ENCODE measurements at regions not wholly inside any gene's neighbourhood (a gene's known extent, or its start where the extent isn't known, plus 50 kb on each side); places are given as distances from the start of the nearest gene placed in this dataset.

DNA sequence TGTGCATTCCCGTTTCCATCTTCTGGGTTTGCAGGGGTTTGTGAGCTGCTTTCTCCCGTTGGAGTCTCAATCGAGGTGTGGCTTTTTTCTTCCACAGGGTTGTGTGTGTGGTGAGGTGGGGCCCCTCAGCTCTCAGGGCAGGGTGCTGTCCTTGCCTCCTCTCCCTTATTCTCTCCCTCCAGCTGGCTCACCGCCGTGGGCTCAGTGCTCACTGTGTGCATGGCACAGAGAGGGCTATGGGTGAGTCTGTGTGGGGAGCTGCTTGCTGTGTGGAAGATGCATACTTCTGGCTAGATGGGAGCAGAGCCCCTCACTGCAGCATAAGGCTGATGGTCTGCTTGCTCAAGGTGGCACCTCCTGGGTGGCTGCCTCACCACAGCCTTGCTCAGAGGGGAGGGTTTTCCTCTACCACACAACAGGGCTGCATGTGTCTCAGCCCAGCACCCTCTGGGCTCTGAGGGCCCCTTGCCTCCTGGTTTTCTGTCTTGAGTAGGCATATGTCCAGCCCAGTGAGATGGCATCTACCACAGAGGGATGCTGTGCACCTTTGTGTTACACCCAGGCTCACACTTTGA is 203.1 kb upstream of the B3GAT1 start:
- ATAC-seq = peak in 1 of 2 donors; percentile 8
- no peak overlapping the region for H3K4me3 Mint-ChIP-seq
- H3K27ac Mint-ChIP-seq = no peak overlapping the region
- H3K36me3 Mint-ChIP-seq = no peaks in the 10 kb centered on the region
- H3K9me3 Mint-ChIP-seq = no peaks in the 10 kb centered on the region
- H3K4me1 Mint-ChIP-seq = no peaks in the 10 kb centered on the region
- peaks cover 0 to 24% (median 9%) of the 10 kb centered on the region in 5 donors for H3K27me3 Mint-ChIP-seq
- no peak for DNase-seq
- POLR2A ChIA-PET = no interaction called here

DNA sequence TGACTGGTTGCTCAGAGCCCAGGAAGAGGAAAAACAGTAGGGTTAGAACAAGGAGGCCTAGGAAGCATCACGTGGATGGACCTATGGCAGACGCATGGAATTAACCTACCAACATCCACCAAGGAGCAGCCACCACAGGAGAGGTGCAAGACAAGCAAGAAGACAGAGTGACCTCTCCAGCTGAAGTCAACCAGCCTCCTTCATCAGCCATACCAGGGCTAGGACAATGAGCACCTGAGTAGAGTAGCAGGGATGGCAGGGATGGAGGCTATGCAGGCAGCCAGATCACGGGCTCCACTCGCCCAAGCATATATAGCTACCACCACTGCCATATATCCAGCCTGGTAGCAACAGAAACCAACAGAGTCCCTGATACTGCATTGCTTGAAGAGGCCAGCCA is 202.1 kb upstream of the B3GAT1 start:
- POLR2A ChIA-PET = no interaction called here
- Mint-ChIP-seq H3K9me3 (no peaks in the 10 kb centered on the region), H3K4me1 (peaks cover 0 to 2% (median 0%) of the 10 kb centered on the region in 4 donors), H3K4me3 (no peak overlapping the region), H3K27me3 (peaks cover 2 to 32% (median 13%) of the 10 kb centered on the region in 5 donors), H3K36me3 (no peaks in the 10 kb centered on the region), H3K27ac (no peak overlapping the region)
- DNase-seq (no peak), ATAC-seq (no peak)

DNA sequence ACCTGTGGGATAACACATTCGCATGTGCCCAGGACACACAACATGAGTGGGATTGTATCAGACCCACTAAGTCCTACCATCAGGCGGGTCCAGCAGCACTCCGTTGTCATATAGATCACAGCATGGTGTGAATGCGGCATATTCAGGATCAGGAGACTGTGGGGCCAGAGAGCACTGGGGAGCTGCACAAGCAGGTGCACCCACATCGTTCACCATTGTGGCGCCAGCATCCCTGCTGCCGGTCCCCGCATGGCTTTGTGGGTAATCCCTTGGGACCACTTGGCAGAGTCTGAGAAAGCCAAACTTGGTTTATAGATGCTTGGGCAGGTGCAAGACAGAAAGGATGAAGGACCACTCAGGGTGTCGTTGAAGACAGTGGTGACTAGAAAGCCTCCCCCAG is 201.6 kb upstream of the B3GAT1 start:
- H3K4me1 Mint-ChIP-seq = peaks cover 0 to 3% (median 0%) of the 10 kb centered on the region in 4 donors
- POLR2A ChIA-PET = no interaction called here
- H3K36me3 Mint-ChIP-seq = no peaks in the 10 kb centered on the region
- H3K4me3 Mint-ChIP-seq = no peak overlapping the region
- ATAC-seq (no peak), DNase-seq (no peak)
- peaks cover 2 to 36% (median 15%) of the 10 kb centered on the region in 5 donors for H3K27me3 Mint-ChIP-seq
- H3K27ac Mint-ChIP-seq = no peak overlapping the region
- H3K9me3 Mint-ChIP-seq = no peaks in the 10 kb centered on the region

DNA sequence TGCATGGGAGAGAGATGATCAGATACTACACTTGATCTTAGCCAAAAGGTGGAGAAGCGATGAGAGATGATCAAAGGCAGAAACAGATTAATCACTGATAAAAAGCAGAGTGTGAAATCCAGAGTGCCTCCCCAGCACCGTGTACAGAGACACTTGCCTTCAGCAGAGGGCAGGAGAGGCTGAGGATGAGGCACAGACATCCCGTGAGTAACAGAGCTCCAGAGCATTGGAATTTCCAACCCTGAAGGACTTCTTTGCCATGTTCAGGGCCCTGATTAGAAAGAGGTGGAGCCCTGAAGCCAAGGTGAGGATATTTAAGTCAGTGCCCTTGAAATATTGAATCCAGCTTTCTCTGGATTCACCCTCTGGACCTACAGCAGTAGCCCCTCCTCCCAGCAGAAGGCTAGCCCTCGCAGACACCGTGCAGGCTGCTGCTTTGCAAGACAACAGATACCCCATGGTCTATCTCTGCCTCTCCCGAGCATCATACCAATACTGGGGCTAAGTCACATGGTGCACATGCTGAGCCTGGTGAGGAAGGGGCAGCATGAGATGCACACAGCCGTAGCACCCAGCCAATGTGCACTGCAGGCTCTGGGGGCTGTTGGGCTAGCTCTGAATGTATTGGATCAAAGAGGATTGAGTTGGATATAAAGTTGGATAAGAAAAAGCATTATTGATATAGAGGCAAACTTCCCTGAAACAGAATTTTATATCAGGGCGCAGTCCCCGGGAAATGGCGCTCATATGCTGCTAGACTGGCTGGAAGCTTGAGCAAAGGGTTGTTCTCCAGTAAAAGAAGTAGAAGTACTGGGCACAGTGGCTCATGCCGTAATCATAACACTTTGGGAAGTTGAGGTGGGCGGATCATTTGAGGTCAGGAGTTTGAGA is 200.3 kb upstream of the B3GAT1 start:
- Mint-ChIP-seq H3K27me3 (peaks cover 6 to 48% (median 24%) of the 10 kb centered on the region in 5 donors), H3K4me3 (no peak overlapping the region), H3K9me3 (no peaks in the 10 kb centered on the region), H3K4me1 (peaks cover 0 to 3% (median 0%) of the 10 kb centered on the region in 4 donors), H3K36me3 (no peaks in the 10 kb centered on the region), H3K27ac (no peak overlapping the region)
- POLR2A ChIA-PET = no interaction called here
- DNase-seq (no peak), ATAC-seq (no peak)

DNA sequence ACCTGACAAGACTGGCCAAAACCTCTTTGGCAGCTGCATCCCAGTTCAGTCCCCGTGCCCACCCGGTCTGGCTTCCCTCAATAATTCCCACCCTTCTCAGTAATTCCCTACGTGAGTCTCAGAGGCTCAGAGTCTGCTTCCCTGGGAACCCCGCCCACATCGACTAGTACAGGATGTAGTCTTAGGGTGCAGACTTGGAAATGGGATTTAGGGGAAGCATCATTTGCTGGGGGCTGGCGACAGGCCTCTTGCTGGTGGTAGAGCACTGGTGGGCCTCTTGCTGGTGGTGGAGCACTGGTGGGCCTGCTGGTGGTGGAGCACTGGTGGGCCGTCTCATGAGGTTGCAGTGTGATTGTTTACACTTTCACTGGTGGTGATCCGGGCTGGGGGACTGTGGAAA is 199.5 kb upstream of the B3GAT1 start:
- DNase-seq (no peak), ATAC-seq (no peak)
- POLR2A ChIA-PET = no interaction called here
- no peak overlapping the region for H3K27ac Mint-ChIP-seq
- H3K9me3 Mint-ChIP-seq = no peaks in the 10 kb centered on the region
- H3K36me3 Mint-ChIP-seq = no peaks in the 10 kb centered on the region
- peaks cover 0 to 3% (median 0%) of the 10 kb centered on the region in 4 donors for H3K4me1 Mint-ChIP-seq
- H3K27me3 Mint-ChIP-seq = peaks cover 6 to 55% (median 24%) of the 10 kb centered on the region in 5 donors
- no peak overlapping the region for H3K4me3 Mint-ChIP-seq

DNA sequence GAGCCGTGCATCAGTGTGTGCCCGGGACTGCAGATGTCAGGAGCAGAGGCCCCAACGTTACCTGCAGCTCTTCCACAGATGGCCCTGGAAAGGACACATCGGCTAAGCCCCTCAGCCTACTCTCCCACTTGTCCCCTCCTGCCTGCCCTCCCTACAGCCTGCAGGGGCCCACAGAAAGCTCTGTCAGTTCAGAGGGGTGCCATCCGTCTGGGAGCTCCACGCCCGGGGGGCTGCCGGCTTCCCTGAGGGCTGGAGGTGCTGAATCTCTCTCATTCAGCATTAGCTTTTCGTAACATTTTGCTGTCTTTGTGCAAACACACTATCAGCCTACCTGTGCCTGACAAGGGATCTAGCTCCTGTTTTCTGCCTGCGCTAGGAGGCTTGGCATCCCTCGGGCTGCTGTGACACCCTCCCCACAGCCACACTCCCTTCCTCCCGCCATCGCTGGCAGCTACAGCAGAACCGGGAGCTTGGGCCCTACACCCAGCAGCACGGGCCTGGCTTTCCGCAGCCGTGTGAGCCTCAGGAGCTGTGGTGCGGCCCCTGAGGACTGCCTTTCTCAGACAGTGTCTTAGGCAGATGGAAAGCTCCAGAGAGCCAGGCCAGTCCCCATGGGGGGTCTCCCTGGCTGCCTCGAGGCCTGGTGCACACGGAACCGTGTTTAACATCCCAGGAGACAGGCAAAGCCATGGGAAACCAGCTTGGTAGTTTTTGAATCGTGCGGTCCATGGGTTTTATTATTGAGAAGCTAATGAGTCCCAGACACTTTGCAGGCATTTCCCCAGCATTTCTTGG is 198.3 kb upstream of the B3GAT1 start:
- no peaks in the 10 kb centered on the region for H3K36me3 Mint-ChIP-seq
- H3K9me3 Mint-ChIP-seq = peaks cover 0 to 5% (median 0%) of the 10 kb centered on the region in 9 donors
- H3K4me3 Mint-ChIP-seq = no peak overlapping the region
- ATAC-seq (no peak), DNase-seq (no peak)
- H3K27ac Mint-ChIP-seq = no peak overlapping the region
- peaks cover 0 to 3% (median 0%) of the 10 kb centered on the region in 4 donors for H3K4me1 Mint-ChIP-seq
- POLR2A ChIA-PET = no interaction called here
- H3K27me3 Mint-ChIP-seq = peaks cover 11 to 64% (median 22%) of the 10 kb centered on the region in 5 donors

DNA sequence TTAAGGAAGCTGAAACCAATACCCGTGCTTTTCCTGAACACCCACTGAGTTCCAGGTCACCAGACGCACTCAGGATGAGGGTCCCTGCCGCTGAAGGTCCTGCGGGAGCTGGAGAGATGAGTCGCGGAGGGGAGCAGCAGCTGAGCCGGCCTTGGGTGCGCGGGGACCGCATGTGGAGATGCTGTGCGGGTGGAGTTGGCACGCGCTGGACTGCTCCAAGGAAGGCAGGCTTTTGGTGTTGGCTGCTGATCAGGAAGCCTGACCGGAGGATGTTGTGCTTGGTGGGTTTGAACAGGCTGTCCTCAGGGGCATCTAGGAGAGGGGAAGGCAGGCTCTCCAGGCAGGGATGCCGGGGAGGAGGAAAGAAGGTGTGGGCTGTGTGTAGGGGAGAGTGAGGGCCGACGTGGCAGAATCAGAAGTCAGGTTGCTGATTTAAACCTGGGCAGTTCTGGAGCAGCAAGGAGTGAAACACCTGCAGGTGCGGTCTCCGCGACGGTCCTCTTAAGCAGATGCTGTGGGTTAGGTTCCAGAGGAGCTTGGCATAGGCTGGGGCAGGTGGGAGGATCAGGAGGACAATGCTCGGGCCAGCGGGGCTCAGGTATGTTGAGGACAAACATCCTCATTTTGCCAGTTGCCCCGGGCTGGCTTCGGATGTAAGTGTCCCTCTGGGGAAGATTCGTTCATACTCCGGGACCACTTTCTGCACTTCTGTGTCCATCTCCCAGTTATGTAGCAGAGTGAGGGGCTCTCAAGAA is 197.5 kb upstream of the B3GAT1 start:
- H3K4me3 Mint-ChIP-seq = no peak overlapping the region
- no peak for DNase-seq
- POLR2A ChIA-PET = no interaction called here
- H3K27ac Mint-ChIP-seq = peak overlapping the region in 1 of 10 donors; percentile 31
- H3K27me3 Mint-ChIP-seq = peaks cover 11 to 64% (median 26%) of the 10 kb centered on the region in 5 donors
- peaks cover 0 to 5% (median 0%) of the 10 kb centered on the region in 9 donors for H3K9me3 Mint-ChIP-seq
- no peaks in the 10 kb centered on the region for H3K36me3 Mint-ChIP-seq
- H3K4me1 Mint-ChIP-seq = peaks cover 0 to 3% (median 0%) of the 10 kb centered on the region in 4 donors
- no peak for ATAC-seq

DNA sequence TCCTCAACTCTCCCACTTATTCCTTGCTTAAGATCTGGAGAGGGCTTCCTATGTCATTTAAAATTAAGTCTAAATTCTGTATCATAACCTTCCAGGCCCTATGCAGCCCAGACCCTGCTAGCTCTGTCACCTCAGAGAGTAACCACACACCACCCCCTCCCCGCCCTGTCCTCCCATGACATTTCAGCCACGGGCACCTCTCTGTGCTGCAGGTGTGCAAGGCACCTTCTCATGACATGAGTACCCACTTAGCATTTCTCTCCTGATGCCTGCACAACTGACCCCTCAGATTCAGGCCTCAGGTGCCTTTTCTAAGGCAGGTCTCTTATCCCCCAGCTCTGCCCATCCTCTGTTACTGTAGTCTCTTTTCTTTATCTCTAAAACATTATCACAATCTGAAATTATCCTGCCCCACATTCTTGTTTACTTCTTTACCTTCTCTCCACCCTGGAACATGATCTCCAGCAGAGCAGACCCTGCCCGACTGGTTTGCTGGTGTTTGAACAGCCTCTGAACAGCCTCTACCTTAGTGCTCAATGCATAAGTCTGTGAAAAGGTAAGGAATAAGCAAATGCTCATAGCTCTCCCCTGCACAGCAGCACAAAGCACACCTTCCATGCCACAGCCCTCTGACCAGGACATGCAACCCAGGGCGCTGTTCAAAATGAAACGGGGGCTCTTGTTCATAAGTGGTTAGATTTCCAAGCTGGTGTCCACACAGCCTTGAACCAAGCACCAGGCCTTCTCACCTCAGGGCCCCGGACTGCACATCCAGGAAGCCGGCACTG is 196.1 kb upstream of the B3GAT1 start:
- Mint-ChIP-seq H3K27ac (no peak overlapping the region), H3K4me3 (no peak overlapping the region), H3K36me3 (no peaks in the 10 kb centered on the region), H3K4me1 (peaks cover 0 to 3% (median 0%) of the 10 kb centered on the region in 4 donors), H3K27me3 (peaks cover 11 to 54% (median 26%) of the 10 kb centered on the region in 5 donors), H3K9me3 (peaks cover 0 to 5% (median 0%) of the 10 kb centered on the region in 9 donors)
- POLR2A ChIA-PET = no interaction called here
- DNase-seq (no peak), ATAC-seq (no peak)

DNA sequence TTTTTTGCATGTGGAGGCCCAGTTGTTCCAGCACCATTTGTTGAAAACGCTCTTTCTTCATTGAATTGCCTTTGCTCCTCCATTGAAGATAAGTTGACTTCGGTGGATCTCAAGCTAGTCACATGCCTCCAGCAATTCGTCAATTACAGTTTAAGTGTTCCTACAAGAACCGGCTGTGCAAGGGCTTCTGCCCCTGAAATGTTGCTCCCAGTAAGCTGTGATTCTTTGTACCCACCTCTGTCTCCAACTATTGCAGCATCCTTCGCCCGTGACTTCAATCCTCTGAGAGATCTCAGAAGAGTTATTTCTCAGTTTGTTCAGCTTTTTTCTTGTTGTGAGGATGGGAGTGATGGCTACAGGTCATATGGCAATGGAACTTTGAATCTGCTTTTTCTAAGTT is 194.2 kb upstream of the B3GAT1 start:
- peaks cover 0 to 5% (median 0%) of the 10 kb centered on the region in 9 donors for H3K9me3 Mint-ChIP-seq
- peaks cover 0 to 3% (median 0%) of the 10 kb centered on the region in 4 donors for H3K4me1 Mint-ChIP-seq
- H3K27ac Mint-ChIP-seq = no peak overlapping the region
- peaks cover 12 to 52% (median 23%) of the 10 kb centered on the region in 5 donors for H3K27me3 Mint-ChIP-seq
- no peak overlapping the region for H3K4me3 Mint-ChIP-seq
- ATAC-seq (no peak), DNase-seq (no peak)
- POLR2A ChIA-PET = no interaction called here
- H3K36me3 Mint-ChIP-seq = no peaks in the 10 kb centered on the region

DNA sequence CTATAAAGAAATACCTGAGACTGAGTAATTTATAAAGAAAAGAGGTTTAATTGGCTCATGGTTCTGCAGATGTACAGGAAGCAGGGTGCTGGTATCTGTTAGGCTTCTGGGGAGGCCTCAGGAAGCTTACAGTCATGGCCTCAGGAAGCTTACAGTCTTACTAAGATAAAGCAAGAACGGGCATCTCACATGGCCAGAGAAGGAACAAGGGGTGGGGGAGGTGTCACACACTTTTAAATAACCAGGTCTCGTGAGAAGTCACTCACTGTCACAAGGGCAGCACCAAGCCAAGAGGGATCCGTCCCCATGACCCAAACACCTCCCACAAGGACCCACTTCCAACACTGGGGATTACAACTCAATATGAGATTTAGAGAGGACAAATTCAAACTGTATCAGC is 192.8 kb upstream of the B3GAT1 start:
- DNase-seq = no peak
- POLR2A ChIA-PET = no interaction called here
- Mint-ChIP-seq H3K27ac (no peak overlapping the region), H3K4me3 (no peak overlapping the region), H3K9me3 (peaks cover 0 to 5% (median 0%) of the 10 kb centered on the region in 9 donors), H3K4me1 (peaks cover 0 to 3% (median 0%) of the 10 kb centered on the region in 4 donors), H3K36me3 (no peaks in the 10 kb centered on the region), H3K27me3 (peaks cover 12 to 52% (median 22%) of the 10 kb centered on the region in 5 donors)
- no peak for ATAC-seq

DNA sequence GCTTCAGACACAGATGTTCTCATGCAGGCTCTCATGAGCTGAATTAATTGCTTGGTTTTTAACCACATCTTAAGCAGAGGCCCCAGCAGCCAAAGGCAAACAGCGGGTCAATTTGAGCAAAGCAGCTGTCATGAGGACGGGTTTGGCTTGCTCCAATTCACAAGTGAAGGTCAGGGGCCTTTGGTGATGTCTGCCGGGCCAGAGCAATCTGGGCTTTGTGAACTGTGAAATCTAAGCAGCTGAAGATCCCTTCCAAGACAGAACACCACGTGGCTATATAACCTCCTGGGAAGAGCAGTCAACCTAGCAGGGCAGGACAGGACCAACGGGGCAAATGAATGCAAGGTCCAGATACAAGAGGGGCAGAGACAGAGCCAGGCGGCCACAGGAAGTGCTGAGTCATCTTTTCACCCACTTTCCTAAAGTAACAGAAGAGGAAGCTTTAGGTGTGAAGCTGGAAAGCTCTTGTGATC is 187.3 kb upstream of the B3GAT1 start:
- peaks cover 2 to 34% (median 11%) of the 10 kb centered on the region in 5 donors for H3K27me3 Mint-ChIP-seq
- H3K9me3 Mint-ChIP-seq = no peaks in the 10 kb centered on the region
- H3K36me3 Mint-ChIP-seq = no peaks in the 10 kb centered on the region
- ATAC-seq (no peak), DNase-seq (no peak)
- no peaks in the 10 kb centered on the region for H3K4me1 Mint-ChIP-seq
- H3K27ac Mint-ChIP-seq = no peak overlapping the region
- POLR2A ChIA-PET = no interaction called here
- H3K4me3 Mint-ChIP-seq = no peak overlapping the region

DNA sequence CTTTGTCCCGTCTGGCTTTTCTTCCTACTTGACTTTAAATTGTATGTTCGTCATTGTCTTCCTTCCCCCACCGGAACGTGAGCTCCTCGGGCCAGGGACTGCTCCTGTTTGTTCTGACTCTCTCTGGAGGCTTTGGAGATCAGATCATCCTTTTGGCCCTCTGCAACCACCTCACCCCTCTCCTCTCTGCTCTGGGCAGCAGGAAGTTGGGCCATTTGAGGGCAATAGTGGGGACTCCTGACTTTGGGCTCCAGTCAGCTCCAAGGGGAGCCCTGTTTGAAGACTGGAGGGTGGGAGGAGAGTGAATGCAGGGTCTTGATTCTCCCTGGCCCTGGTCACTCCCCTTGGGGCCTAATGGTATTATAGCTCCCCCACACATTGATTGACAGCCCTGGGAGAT is 186.3 kb upstream of the B3GAT1 start:
- H3K4me1 Mint-ChIP-seq = no peaks in the 10 kb centered on the region
- DNase-seq (no peak), ATAC-seq (no peak)
- peaks cover 2 to 34% (median 12%) of the 10 kb centered on the region in 5 donors for H3K27me3 Mint-ChIP-seq
- POLR2A ChIA-PET = no interaction called here
- no peak overlapping the region for H3K4me3 Mint-ChIP-seq
- no peak overlapping the region for H3K27ac Mint-ChIP-seq
- no peaks in the 10 kb centered on the region for H3K9me3 Mint-ChIP-seq
- H3K36me3 Mint-ChIP-seq = no peaks in the 10 kb centered on the region
